ENCODE measurements at regions not wholly inside any gene's neighbourhood (a gene's known extent, or its start where the extent isn't known, plus 50 kb on each side); places are given as distances from the start of the nearest gene placed in this dataset.

DNA sequence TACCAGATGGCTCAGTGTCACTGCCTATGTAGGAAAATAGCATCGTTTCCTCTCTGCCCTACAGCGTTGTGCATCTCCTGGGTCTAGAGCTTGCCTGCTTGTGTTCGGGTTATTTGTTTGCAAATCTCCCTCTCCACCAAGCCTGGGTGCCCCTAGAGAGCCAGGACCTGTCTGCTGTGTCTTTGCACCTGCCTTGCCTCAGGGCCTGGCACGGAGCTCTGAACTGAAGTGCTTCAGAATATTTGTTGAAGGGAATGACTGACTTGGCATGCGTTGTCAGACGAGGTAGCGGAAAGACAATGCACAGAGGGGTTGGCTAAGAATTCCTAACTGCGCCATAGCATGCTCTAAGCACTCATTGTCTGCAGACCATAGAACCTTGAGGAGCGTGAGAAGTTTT, 263.4 kb downstream of the FGF9 start:
- H4K20me1 ChIP-seq (ENCODE audit: control insufficient read depth, extremely low read depth, insufficient read depth, low read length) = no peaks in the 10 kb centered on the region
- H3K36me3 ChIP-seq (ENCODE audit: control insufficient read depth, insufficient read depth, low read length) = no peaks in the 10 kb centered on the region
- H3K9me3 ChIP-seq (ENCODE audit: control insufficient read depth, insufficient read depth, low read depth, low read length) = no peaks in the 10 kb centered on the region
- no peaks in the 10 kb centered on the region for H3K79me2 ChIP-seq (ENCODE audit: control insufficient read depth, insufficient read depth, low read length)
- H3K4me2 ChIP-seq (ENCODE audit: extremely low read depth, insufficient read depth, low read length) = no peak overlapping the region
- H3K4me1 ChIP-seq (ENCODE audit: control insufficient read depth, extremely low read depth, insufficient read depth, low read length) = no peaks in the 10 kb centered on the region
- no peak overlapping the region for H3K27ac ChIP-seq (ENCODE audit: insufficient read depth, low read length)
- TF ChIP-seq EZH2 (IDR thresholded peaks at IDR 0.05; ENCODE audit: low read length, missing control alignments) (no peak), CTCF (conservative IDR thresholded peaks at IDR 0.05 in 1 of 2, IDR thresholded peaks at IDR 0.05 in 1 of 2; ENCODE audit: low read depth in 1 of 2, low read length in 2 of 2) (no peak)
- no peaks in the 10 kb centered on the region for H3K27me3 ChIP-seq (ENCODE audit: control insufficient read depth, insufficient read depth, low read length)
- DNase-seq (ENCODE audit: low read depth in 2 of 2) = no peak
- no peak overlapping the region for H2AFZ ChIP-seq (ENCODE audit: low read length)
- H3K4me3 ChIP-seq (replicated peaks in 1 of 4; ENCODE audit: control extremely low read depth in 1 of 4, insufficient read depth in 1 of 4, low read depth in 3 of 4, low read length in 4 of 4) = no peak overlapping the region
- H3K9ac ChIP-seq (ENCODE audit: insufficient read depth, low read length) = no peak overlapping the region

DNA sequence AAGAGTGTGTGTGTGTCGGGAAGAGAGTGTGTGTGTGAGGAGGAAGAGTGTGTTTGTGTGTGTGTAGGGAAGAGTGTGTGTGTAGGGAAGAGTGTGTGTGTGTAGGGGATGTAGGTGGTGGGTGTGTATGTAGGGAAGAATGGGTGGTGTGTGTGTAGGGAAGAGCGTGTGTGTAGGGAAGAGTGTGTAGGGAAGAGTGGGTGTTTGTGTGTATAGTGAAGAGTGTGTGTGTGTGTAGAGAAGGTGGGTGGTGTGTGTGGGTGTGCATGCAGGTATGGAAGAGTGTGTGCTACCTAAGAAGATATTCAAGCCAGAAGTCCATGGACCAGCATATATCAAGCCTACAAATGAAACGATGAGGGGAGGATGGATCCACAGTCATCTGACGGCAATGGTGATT, 265.8 kb downstream of the FGF9 start:
- H3K79me2 ChIP-seq (ENCODE audit: control insufficient read depth, insufficient read depth, low read length) = no peaks in the 10 kb centered on the region

GRCh38 chr13:21938168-21938567, 267.3 kb downstream of the FGF9 start:
- Histone ChIP-seq H3K4me2 (ENCODE audit: extremely low read depth, insufficient read depth, low read length) (no peak overlapping the region), H3K27ac (ENCODE audit: insufficient read depth, low read length) (no peak overlapping the region), H3K4me1 (ENCODE audit: control insufficient read depth, extremely low read depth, insufficient read depth, low read length) (no peaks in the 10 kb centered on the region), H4K20me1 (ENCODE audit: control insufficient read depth, extremely low read depth, insufficient read depth, low read length) (no peaks in the 10 kb centered on the region), H3K4me3 (replicated peaks in 1 of 4; ENCODE audit: control extremely low read depth in 1 of 4, insufficient read depth in 1 of 4, low read depth in 3 of 4, low read length in 4 of 4) (no peak overlapping the region), H3K79me2 (ENCODE audit: control insufficient read depth, insufficient read depth, low read length) (no peaks in the 10 kb centered on the region), H3K36me3 (ENCODE audit: control insufficient read depth, insufficient read depth, low read length) (no peaks in the 10 kb centered on the region), H2AFZ (ENCODE audit: low read length) (no peak overlapping the region), H3K9me3 (ENCODE audit: control insufficient read depth, insufficient read depth, low read depth, low read length) (no peaks in the 10 kb centered on the region), H3K27me3 (ENCODE audit: control insufficient read depth, insufficient read depth, low read length) (no peaks in the 10 kb centered on the region), H3K9ac (ENCODE audit: insufficient read depth, low read length) (no peak overlapping the region)
- DNase-seq (ENCODE audit: low read depth in 2 of 2) = no peak
- TF ChIP-seq CTCF (conservative IDR thresholded peaks at IDR 0.05 in 1 of 2, IDR thresholded peaks at IDR 0.05 in 1 of 2; ENCODE audit: low read depth in 1 of 2, low read length in 2 of 2) = no peak

More for the DNA sequence above, 265.8 kb downstream of the FGF9 start:
- H3K4me2 ChIP-seq (ENCODE audit: extremely low read depth, insufficient read depth, low read length) = no peak overlapping the region
- no peak for DNase-seq (ENCODE audit: low read depth in 2 of 2)
- no peak overlapping the region for H3K27ac ChIP-seq (ENCODE audit: insufficient read depth, low read length)
- no peak overlapping the region for H2AFZ ChIP-seq (ENCODE audit: low read length)
- no peaks in the 10 kb centered on the region for H3K36me3 ChIP-seq (ENCODE audit: control insufficient read depth, insufficient read depth, low read length)
- H3K9me3 ChIP-seq (ENCODE audit: control insufficient read depth, insufficient read depth, low read depth, low read length) = no peaks in the 10 kb centered on the region
- no peak overlapping the region for H3K4me3 ChIP-seq (replicated peaks in 1 of 4; ENCODE audit: control extremely low read depth in 1 of 4, insufficient read depth in 1 of 4, low read depth in 3 of 4, low read length in 4 of 4)
- no peak overlapping the region for H3K9ac ChIP-seq (ENCODE audit: insufficient read depth, low read length)
- no peaks in the 10 kb centered on the region for H3K27me3 ChIP-seq (ENCODE audit: control insufficient read depth, insufficient read depth, low read length)
- H3K4me1 ChIP-seq (ENCODE audit: control insufficient read depth, extremely low read depth, insufficient read depth, low read length) = no peaks in the 10 kb centered on the region
- H4K20me1 ChIP-seq (ENCODE audit: control insufficient read depth, extremely low read depth, insufficient read depth, low read length) = no peaks in the 10 kb centered on the region
- no peak for TF ChIP-seq EZH2 (IDR thresholded peaks at IDR 0.05; ENCODE audit: low read length, missing control alignments)
- no peak for TF ChIP-seq CTCF (conservative IDR thresholded peaks at IDR 0.05 in 1 of 2, IDR thresholded peaks at IDR 0.05 in 1 of 2; ENCODE audit: low read depth in 1 of 2, low read length in 2 of 2)
